DND-41 (cell line): ENCODE measurements at regions not wholly inside any gene's neighbourhood (a gene's known extent, or its start where the extent isn't known, plus 50 kb on each side); places are given as distances from the start of the nearest gene placed in this dataset.

ENCODE experiments used
- ATAC-seq: fragments of 200-7000 bp; cut with Tn5 transposase; 3 replicates; pipeline ENCODE4 v1.9.1; 2021; ENCODE audit warnings: low read depth; ENCODE audit not compliant: insufficient read depth
- DNase-seq: peaks from one replicate; pipeline ENCODE4 v3.0.0-alpha.2; 2020
- H2AFZ ChIP-seq: 2 replicates; pipeline ENCODE4 v1.6.0; 2012; ENCODE audit warnings: low read depth, low read length
- H3K27ac ChIP-seq: 2 replicates; pipeline ENCODE4 v1.5.1; 2012; ENCODE audit warnings: low read length, inconsistent platforms
- H3K27me3 ChIP-seq: fragments of 200-600 bp; sonication (generic); 2 replicates; pipeline ENCODE4 v1.6.0; 2012; ENCODE audit warnings: low read length, mild to moderate bottlenecking, inconsistent platforms; ENCODE audit not compliant: insufficient read depth, poor library complexity
- H3K36me3 ChIP-seq: 2 replicates; pipeline ENCODE4 v1.5.1; 2012; ENCODE audit warnings: low read length, inconsistent platforms; ENCODE audit not compliant: insufficient read depth
- H3K4me1 ChIP-seq: 2 replicates; pipeline ENCODE4 v1.5.1; 2012; ENCODE audit warnings: mild to moderate bottlenecking, low read length; ENCODE audit not compliant: insufficient read depth
- H3K4me2 ChIP-seq: 2 replicates; pipeline ENCODE4 v1.6.0; 2012; ENCODE audit warnings: mild to moderate bottlenecking, moderate library complexity, low read length, inconsistent platforms; ENCODE audit not compliant: insufficient read depth
- H3K4me3 ChIP-seq, 2 experiments: fragments of 200-600 bp in 1 of 2; shearing (Covaris generic) in 1 of 2; 2 replicates each; pipeline ENCODE4 v1.5.1; 2012 to 2016; ENCODE audit warnings: inconsistent platforms in 2 of 2, low read length in 2 of 2, mild to moderate bottlenecking in 2 of 2, low read depth in 1 of 2, moderate library complexity in 1 of 2
- H3K79me2 ChIP-seq: 2 replicates; pipeline ENCODE4 v1.6.0; 2012; ENCODE audit warnings: low read length, inconsistent platforms; ENCODE audit not compliant: insufficient read depth
- H3K9ac ChIP-seq: 2 replicates; pipeline ENCODE4 v1.6.0; 2012; ENCODE audit warnings: low read depth, mild to moderate bottlenecking, inconsistent platforms, low read length, moderate library complexity
- H3K9me3 ChIP-seq: 2 replicates; pipeline ENCODE4 v1.5.1; 2012; ENCODE audit warnings: low read length, moderate library complexity, mild to moderate bottlenecking, inconsistent platforms; ENCODE audit not compliant: insufficient read depth, severe bottlenecking
- H4K20me1 ChIP-seq: 2 replicates; pipeline ENCODE4 v1.6.0; 2012; ENCODE audit warnings: low read length; ENCODE audit not compliant: insufficient read depth
- EZH2 ChIP-seq: IDR thresholded peaks from 3 replicates; pipeline ENCODE4 v1.6.1; 2012; ENCODE audit warnings: borderline replicate concordance, low read depth, mild to moderate bottlenecking, moderate library complexity, low read length, inconsistent platforms; ENCODE audit not compliant: severe bottlenecking
- TF ChIP-seq, protein P1 (sequence below): IDR thresholded peaks from 2 replicates; pipeline ENCODE4 v1.5.1; 2012; ENCODE audit warnings: borderline replicate concordance, low read length, moderate library complexity, mild to moderate bottlenecking; ENCODE audit not compliant: poor library complexity, severe bottlenecking; ENCODE audit errors: extremely low read depth

DNA sequence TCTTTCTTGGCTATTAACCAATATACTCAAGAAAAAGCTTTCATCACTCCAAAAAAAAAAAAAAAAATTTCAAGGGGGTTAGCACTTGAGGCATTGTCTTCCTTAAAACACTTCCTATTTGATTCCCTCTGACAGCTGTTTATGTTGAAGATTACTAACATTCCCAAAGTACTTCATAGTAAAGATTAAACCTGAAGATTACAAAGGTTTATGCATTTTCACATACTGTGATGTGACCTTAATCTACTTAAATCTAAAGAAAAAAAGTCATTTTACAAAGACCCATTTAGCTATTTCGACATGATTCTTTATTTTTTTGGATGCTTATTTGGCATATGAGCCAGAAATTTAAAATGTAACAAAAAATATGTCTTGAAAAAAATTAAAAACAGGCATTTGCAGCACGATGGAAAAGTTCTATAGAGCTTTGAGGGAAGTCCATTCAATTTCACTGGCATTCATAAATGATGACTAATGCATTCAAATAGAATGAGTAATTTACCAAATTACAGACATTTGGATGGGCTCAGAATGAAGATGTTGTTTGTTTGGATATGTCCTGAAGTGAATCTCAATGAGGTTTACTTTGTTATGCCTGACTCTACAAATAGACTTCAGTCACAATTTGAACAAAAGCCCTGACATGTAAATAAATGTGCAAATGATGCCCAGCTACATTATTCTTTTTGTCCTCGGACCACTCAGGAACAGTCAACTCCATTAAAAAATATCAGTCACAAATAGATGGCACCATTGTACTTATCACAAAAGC lies 674.6 kb upstream of the MARCKS start:
- no peak overlapping the region for H2AFZ ChIP-seq
- H3K9me3 ChIP-seq, result no peaks in the 10 kb centered on the region
- no peak overlapping the region for H3K4me3 ChIP-seq
- no peaks in the 10 kb centered on the region for H3K79me2 ChIP-seq
- H3K36me3 ChIP-seq, result no peaks in the 10 kb centered on the region
- no peak for ATAC-seq
- no peak for TF ChIP-seq EZH2
- TF ChIP-seq, protein P1, sequence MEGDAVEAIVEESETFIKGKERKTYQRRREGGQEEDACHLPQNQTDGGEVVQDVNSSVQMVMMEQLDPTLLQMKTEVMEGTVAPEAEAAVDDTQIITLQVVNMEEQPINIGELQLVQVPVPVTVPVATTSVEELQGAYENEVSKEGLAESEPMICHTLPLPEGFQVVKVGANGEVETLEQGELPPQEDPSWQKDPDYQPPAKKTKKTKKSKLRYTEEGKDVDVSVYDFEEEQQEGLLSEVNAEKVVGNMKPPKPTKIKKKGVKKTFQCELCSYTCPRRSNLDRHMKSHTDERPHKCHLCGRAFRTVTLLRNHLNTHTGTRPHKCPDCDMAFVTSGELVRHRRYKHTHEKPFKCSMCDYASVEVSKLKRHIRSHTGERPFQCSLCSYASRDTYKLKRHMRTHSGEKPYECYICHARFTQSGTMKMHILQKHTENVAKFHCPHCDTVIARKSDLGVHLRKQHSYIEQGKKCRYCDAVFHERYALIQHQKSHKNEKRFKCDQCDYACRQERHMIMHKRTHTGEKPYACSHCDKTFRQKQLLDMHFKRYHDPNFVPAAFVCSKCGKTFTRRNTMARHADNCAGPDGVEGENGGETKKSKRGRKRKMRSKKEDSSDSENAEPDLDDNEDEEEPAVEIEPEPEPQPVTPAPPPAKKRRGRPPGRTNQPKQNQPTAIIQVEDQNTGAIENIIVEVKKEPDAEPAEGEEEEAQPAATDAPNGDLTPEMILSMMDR, result no peak
- H3K4me2 ChIP-seq, result no peak overlapping the region
- H3K4me1 ChIP-seq, result no peaks in the 10 kb centered on the region
- DNase-seq, result no peak
- no peak overlapping the region for H3K9ac ChIP-seq
- no peaks in the 10 kb centered on the region for H3K27me3 ChIP-seq
- no peaks in the 10 kb centered on the region for H4K20me1 ChIP-seq
- H3K27ac ChIP-seq, result no peak overlapping the region

DNA sequence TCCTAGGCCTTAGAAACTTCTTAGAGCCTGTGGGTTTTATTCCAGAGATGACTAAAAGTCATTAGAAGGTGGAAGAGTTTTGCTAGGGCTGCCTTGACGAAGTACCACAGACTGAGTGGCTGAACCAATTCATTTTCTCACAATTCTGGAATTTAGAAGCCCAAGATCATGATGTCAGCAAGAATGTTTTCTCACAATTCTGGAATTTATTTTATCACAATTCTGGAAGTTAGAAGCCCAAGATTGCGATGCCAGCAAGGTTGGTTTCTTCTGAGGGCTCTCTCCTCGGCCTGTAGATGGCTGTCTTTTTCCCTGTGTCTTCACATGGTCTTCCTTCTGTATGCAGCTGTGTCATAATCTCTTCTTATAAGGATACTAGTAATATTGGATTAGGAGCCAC lies 672.9 kb upstream of the MARCKS start:
- Histone ChIP-seq H4K20me1 (no peaks in the 10 kb centered on the region), H3K4me1 (no peaks in the 10 kb centered on the region), H3K27ac (no peak overlapping the region), H3K79me2 (no peaks in the 10 kb centered on the region), H3K4me3 (no peak overlapping the region), H2AFZ (no peak overlapping the region), H3K9ac (no peak overlapping the region), H3K36me3 (no peaks in the 10 kb centered on the region), H3K9me3 (no peaks in the 10 kb centered on the region), H3K4me2 (no peak overlapping the region), H3K27me3 (no peaks in the 10 kb centered on the region)
- ATAC-seq (no peak), DNase-seq (no peak)
- TF ChIP-seq, protein P1, result no peak

DNA sequence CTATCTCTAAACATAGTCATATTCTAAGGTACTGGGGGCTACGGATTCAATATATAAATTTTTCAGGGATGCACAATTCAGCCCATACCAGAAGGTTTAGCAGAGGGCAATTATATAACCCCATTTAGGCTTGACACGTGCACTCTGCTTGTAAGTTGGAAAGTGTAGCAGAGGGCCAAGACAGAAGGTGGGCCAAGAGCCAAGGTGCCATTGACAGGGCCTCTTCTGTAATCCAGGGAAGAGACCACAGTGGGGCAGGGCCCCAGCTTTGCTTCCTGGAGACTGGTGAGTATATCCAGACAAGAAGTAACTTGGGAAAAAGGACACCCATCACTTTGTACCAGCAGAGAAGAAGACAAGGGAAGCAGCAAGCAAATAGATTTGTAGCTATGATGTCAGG lies 672.4 kb upstream of the MARCKS start:
- Histone ChIP-seq H3K4me2 (no peak overlapping the region), H3K9me3 (no peaks in the 10 kb centered on the region), H3K79me2 (no peaks in the 10 kb centered on the region), H2AFZ (no peak overlapping the region), H3K27ac (no peak overlapping the region), H3K4me1 (no peaks in the 10 kb centered on the region), H3K36me3 (no peaks in the 10 kb centered on the region), H3K4me3 (no peak overlapping the region), H4K20me1 (no peaks in the 10 kb centered on the region), H3K9ac (no peak overlapping the region), H3K27me3 (no peaks in the 10 kb centered on the region)
- TF ChIP-seq, protein P1, result no peak
- no peak for TF ChIP-seq EZH2
- ATAC-seq (no peak), DNase-seq (no peak)

DNA sequence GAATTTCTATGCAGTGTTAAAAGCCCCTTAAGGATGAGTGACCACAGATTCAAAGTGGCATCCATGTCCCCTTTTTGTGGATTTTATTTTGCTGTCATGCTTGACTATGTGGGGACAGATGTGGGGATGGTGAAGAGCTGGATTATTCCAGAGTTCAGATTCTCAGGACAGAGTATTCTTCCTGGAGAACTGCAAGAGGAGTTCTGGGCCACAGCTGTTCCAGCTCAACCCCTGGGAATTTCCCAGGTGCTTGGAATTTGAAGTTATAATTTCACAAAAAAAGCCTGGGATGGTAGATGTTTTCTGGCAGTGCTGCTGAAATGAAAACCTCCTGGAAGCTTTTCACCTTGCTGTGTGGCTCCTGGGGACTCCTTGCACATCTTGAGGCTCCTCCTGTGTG lies 671.8 kb upstream of the MARCKS start:
- no peaks in the 10 kb centered on the region for H3K4me1 ChIP-seq
- no peak overlapping the region for H3K9ac ChIP-seq
- DNase-seq (no peak), ATAC-seq (no peak)
- H3K4me3 ChIP-seq, result no peak overlapping the region
- H2AFZ ChIP-seq, result no peak overlapping the region
- H3K36me3 ChIP-seq, result no peaks in the 10 kb centered on the region
- H3K27me3 ChIP-seq, result no peaks in the 10 kb centered on the region
- no peak overlapping the region for H3K27ac ChIP-seq
- H3K4me2 ChIP-seq, result no peak overlapping the region
- H3K9me3 ChIP-seq, result no peaks in the 10 kb centered on the region
- no peaks in the 10 kb centered on the region for H4K20me1 ChIP-seq
- no peak for TF ChIP-seq EZH2
- TF ChIP-seq, protein P1, result no peak
- H3K79me2 ChIP-seq, result no peaks in the 10 kb centered on the region
